ENCODE measurements at regions not wholly inside any gene's neighbourhood (a gene's known extent, or its start where the extent isn't known, plus 50 kb on each side); places are given as distances from the start of the nearest gene placed in this dataset.

DNA sequence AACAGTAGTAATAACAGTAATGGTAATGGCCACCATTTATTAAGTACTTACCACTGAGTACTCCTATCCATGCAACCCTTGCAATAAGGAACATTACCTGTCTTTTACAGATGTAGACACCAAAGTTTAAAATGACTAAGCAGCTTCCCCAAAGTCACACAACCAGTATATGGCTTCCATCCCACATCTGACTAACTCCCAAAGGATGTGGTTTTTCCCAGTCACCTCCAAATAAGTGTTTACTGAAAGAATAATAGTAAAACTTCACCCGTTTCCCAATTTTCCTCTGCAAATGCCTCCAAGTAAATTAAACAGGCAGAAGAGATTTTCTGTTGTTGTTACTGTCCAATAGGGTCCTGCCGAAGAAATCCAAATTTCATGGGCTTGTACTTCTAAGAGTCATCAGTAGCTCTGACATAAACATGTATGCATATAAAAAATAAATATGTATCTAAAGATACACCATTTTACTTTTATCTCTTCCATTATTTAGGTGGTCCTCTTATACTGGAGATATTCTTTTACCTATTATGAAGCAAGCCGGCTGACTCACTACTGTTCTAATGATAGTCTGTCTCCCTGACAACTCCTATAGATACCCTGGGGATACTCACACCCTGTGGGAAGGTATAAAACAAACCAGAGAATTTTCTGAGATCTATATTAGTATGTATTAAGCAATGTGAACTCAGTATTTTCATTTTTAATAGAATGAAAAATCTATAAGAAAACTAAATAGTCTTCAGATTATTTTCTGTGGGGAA lies 77.9 kb upstream of the ID4 start:
- TF ChIP-seq, protein P1, sequence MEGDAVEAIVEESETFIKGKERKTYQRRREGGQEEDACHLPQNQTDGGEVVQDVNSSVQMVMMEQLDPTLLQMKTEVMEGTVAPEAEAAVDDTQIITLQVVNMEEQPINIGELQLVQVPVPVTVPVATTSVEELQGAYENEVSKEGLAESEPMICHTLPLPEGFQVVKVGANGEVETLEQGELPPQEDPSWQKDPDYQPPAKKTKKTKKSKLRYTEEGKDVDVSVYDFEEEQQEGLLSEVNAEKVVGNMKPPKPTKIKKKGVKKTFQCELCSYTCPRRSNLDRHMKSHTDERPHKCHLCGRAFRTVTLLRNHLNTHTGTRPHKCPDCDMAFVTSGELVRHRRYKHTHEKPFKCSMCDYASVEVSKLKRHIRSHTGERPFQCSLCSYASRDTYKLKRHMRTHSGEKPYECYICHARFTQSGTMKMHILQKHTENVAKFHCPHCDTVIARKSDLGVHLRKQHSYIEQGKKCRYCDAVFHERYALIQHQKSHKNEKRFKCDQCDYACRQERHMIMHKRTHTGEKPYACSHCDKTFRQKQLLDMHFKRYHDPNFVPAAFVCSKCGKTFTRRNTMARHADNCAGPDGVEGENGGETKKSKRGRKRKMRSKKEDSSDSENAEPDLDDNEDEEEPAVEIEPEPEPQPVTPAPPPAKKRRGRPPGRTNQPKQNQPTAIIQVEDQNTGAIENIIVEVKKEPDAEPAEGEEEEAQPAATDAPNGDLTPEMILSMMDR (IDR thresholded peaks at IDR 0.05; ENCODE audit: poor library complexity, severe bottlenecking), result no peak
- H3K4me1 ChIP-seq (ENCODE audit: insufficient read depth, poor library complexity, severe bottlenecking), result peaks cover 26% of the 10 kb centered on the region
- DNase-seq (ENCODE audit: low spot score) (no peak), ATAC-seq (ENCODE audit: low read depth) (peak; percentile 87)
- peak overlapping the region; percentile 37 for H3K27ac ChIP-seq (ENCODE audit: poor library complexity, severe bottlenecking)
- H3K27me3 ChIP-seq (ENCODE audit: insufficient read depth, poor library complexity, severe bottlenecking), result no peaks in the 10 kb centered on the region
- no peaks in the 10 kb centered on the region for H3K9me3 ChIP-seq (ENCODE audit: severe bottlenecking)
- H3K36me3 ChIP-seq (ENCODE audit: low read depth), result no peaks in the 10 kb centered on the region
- H3K4me3 ChIP-seq (ENCODE audit: severe bottlenecking), result no peak overlapping the region

DNA sequence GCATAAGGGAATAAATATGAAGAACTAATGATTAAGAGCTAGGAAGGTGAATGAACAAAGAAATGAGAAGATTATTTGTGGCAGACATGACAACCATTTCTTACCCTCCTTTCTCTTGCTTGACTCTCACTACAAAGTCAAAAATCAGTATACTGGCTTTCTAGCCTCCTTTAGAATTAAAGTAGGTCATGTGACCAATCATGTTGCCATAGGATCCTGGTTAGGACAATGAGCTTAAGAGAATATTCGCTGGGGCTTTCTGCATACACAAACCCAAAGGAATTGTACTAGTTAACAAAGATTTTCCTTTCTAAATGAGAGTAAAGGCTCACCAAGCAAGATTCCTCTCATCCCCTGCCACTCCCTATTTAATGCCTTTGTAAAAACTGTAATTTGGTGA lies 76.0 kb upstream of the ID4 start:
- H3K4me3 ChIP-seq (ENCODE audit: severe bottlenecking), result no peak overlapping the region
- no peaks in the 10 kb centered on the region for H3K9me3 ChIP-seq (ENCODE audit: severe bottlenecking)
- ATAC-seq (ENCODE audit: low read depth), result no peak
- TF ChIP-seq, protein P1 (IDR thresholded peaks at IDR 0.05; ENCODE audit: poor library complexity, severe bottlenecking), result no peak
- H3K36me3 ChIP-seq (ENCODE audit: low read depth), result no peaks in the 10 kb centered on the region
- no peak for DNase-seq (ENCODE audit: low spot score)
- no peaks in the 10 kb centered on the region for H3K27me3 ChIP-seq (ENCODE audit: insufficient read depth, poor library complexity, severe bottlenecking)
- H3K4me1 ChIP-seq (ENCODE audit: insufficient read depth, poor library complexity, severe bottlenecking), result peaks cover 26% of the 10 kb centered on the region
- no peak overlapping the region for H3K27ac ChIP-seq (ENCODE audit: poor library complexity, severe bottlenecking)

DNA sequence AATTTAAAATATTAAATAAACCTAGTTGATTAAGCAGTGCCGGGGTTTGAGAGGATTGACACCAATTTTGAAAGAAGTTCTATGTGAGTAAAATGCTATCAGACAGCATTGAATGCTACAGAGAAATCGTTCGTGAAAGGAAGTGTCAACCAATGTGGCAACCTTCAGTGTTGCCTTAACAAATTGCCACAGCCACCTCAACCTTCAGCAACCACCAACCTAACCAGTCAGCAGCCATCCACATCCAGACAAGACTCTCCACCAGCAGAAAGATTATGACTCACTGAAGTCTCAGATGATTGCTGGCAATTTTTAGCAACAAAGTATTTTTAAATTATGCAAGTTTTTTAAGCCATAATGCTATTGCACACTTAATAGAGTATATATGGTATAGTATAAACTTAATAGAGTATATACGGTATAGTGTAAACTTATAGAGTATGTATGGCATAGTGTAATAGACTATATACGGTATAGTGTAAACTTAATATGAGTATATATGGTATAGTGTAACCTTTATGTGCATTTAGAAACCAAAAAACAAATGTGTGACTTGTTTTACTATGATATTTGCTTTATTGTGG lies 65.3 kb upstream of the ID4 start:
- no peak for DNase-seq (ENCODE audit: low spot score)
- TF ChIP-seq, protein P1 (IDR thresholded peaks at IDR 0.05; ENCODE audit: poor library complexity, severe bottlenecking), result no peak

DNA sequence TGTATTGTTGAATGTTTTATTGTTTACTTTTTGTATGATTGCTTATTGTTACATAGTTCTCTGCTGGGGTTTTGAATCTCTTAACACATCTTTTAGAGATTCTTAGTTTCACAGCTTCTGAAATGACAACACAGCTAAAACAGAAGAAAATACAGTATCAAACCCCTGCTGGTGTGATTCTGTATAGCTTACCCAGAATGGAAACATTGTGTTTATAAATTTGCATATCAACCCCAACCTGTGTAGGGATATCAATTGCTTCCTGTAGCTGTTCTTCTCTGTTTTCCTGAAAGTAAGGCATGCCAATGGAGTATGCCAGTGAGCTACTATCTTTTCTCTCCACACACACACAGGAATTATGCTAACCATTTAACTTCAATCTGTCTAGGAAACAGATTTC lies 64.3 kb upstream of the ID4 start:
- TF ChIP-seq, protein P1 (IDR thresholded peaks at IDR 0.05; ENCODE audit: poor library complexity, severe bottlenecking), result no peak
- DNase-seq (ENCODE audit: low spot score) (no peak), ATAC-seq (ENCODE audit: low read depth) (no peak)
- H3K9me3 ChIP-seq (ENCODE audit: severe bottlenecking), result no peaks in the 10 kb centered on the region
- H3K27ac ChIP-seq (ENCODE audit: poor library complexity, severe bottlenecking), result no peak overlapping the region
- no peak overlapping the region for H3K4me3 ChIP-seq (ENCODE audit: severe bottlenecking)
- H3K36me3 ChIP-seq (ENCODE audit: low read depth), result no peaks in the 10 kb centered on the region
- no peaks in the 10 kb centered on the region for H3K4me1 ChIP-seq (ENCODE audit: insufficient read depth, poor library complexity, severe bottlenecking)
- no peaks in the 10 kb centered on the region for H3K27me3 ChIP-seq (ENCODE audit: insufficient read depth, poor library complexity, severe bottlenecking)

More for the DNA sequence above, 65.3 kb upstream of the ID4 start:
- ATAC-seq (ENCODE audit: low read depth), result peak; percentile 41; the same call in 1 of the 3 replicates
- Histone ChIP-seq H3K9me3 (ENCODE audit: severe bottlenecking) (no peaks in the 10 kb centered on the region), H3K27me3 (ENCODE audit: insufficient read depth, poor library complexity, severe bottlenecking) (no peaks in the 10 kb centered on the region), H3K4me1 (ENCODE audit: insufficient read depth, poor library complexity, severe bottlenecking) (no peaks in the 10 kb centered on the region), H3K4me3 (ENCODE audit: severe bottlenecking) (no peak overlapping the region), H3K36me3 (ENCODE audit: low read depth) (no peaks in the 10 kb centered on the region), H3K27ac (ENCODE audit: poor library complexity, severe bottlenecking) (no peak overlapping the region)

DNA sequence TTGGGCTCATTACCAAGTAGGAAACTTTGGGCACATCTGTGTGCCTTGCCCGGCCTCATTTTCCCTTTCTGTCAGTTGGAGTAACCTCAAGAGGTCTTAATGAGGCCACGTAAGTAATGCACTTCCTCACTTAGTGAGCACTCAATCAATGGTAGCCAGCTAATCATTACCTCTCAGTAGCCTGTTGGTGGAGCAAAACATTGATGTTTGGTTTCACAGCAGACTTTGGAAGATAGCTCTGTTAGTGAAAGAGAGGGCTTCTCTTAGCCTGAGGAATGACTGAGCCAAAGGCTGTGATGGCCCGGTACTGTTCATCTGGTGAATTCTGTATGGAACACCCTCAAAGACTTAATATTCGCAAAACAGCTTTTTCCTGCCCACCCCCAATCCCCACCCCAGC lies 55.9 kb upstream of the ID4 start:
- H3K27ac ChIP-seq (ENCODE audit: poor library complexity, severe bottlenecking), result no peak overlapping the region
- no peak overlapping the region for H3K4me3 ChIP-seq (ENCODE audit: severe bottlenecking)
- DNase-seq (ENCODE audit: low spot score), result no peak
- TF ChIP-seq, protein P1 (IDR thresholded peaks at IDR 0.05; ENCODE audit: poor library complexity, severe bottlenecking), result no peak
- no peaks in the 10 kb centered on the region for H3K36me3 ChIP-seq (ENCODE audit: low read depth)
- H3K9me3 ChIP-seq (ENCODE audit: severe bottlenecking), result no peaks in the 10 kb centered on the region
- no peaks in the 10 kb centered on the region for H3K4me1 ChIP-seq (ENCODE audit: insufficient read depth, poor library complexity, severe bottlenecking)
- no peaks in the 10 kb centered on the region for H3K27me3 ChIP-seq (ENCODE audit: insufficient read depth, poor library complexity, severe bottlenecking)
- no peak for ATAC-seq (ENCODE audit: low read depth)

Measured in RWPE2 (cell line).